ENCODE measurements at regions not wholly inside any gene's neighbourhood (a gene's known extent, or its start where the extent isn't known, plus 50 kb on each side); places are given as distances from the start of the nearest gene placed in this dataset.
"Not testable (repeated sequence)": the region's sequence is repeated elsewhere in the genome, so short reads cannot be mapped to it uniquely, and the experiment has no call there.

DNA sequence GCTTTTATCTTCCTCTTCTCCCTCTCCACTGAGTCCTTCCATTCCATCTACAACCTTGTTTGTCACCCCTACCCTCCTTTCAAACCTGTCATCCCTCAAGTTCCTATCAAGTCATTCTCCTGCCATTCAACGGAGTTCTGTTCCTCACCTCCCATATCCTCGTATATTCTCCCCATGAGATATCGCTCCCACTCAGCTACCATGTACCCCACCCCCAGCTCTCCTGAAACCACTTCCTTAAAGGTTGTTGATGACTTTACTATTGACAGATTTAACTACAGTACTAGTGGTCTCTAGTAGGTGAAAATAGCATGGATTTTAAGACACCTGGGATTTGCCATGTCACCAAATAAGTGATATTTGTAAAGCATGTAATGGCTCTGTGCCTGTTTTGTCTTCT, 107.4 kb upstream of the BARHL2 start:
- DNase-seq (ENCODE audit: low read depth) = no peak

- DNase-seq (ENCODE audit: low read depth) = no peak
Observed at GRCh38 chr1:90823686-90824085, 106.6 kb upstream of the BARHL2 start.

DNA sequence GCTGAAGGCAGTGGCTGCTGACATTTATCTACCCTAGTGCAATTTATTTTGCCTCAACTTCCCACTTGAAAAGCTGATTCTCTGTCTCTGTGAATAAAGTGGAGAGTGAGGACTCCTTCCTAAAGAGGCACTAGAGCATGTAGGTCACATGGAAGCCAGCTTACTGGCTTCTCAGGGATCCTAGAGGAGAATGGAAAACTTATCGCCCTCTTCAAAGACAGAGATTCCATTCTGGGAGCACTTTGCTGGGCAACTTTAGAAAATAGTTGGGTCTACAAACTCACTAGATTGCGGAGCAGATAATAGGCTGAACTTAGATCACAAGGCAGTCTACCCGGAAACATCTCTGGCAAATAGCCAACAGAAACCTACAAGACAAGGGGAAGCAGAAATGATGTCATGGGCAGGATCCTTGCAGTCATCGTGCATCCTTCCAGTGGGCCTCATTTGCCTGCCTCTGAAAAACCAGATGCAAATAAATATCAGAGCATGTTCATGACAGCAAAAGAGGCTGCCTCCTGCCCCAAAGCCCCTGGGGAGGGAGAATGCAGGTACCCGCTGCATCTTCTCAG, 104.8 kb upstream of the BARHL2 start:
- DNase-seq (ENCODE audit: low read depth) = no peak

DNA sequence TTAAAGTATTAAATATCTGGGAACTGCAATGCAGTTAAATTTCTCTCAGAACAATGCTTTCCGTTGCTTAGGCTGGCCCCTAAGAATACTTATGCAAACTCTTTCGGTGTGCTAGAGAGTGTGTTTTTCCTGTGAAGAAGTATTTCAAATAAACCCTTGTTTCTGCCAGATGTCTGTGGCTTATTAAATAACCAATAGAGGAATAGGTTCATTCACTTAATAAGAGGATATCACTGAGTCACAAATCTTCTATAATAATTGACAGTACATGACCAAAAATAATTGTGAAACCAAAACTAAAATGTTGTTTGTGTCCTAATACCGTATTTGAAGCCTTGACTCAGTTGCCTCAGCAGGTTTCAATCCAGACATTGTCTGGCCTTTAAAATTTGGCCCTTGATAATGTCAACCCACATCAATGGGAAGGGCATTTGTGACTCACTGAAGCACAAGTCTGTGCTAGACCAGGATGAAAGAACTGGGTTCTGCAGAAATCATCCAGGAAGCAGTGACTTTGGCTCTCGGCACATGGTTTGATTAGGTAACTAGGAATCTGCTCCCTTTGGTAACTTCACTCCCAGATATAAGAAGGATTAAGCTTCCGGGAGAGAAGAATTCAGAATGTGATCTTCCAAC, 104.2 kb upstream of the BARHL2 start:
- DNase-seq (ENCODE audit: low read depth) = no peak

DNA sequence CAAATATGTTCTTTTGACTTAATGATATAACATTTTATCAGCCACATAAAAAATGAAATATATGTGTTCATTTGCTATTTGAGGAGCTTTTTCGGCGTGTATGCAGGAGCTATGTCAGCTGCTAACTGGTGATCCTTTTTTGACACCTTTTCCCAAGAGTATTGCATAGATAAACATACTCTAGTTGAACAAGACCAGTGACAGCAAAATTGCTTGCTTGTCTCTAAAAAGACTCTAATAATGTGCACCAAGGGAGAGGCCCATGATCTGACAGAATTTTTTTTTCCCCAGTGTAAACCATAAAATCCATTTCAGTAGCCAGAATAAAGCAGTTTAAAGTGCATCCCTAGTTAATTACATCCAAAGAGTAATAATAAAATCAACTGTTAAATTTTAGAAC, 103.6 kb upstream of the BARHL2 start:
- DNase-seq (ENCODE audit: low read depth) = no peak

DNA sequence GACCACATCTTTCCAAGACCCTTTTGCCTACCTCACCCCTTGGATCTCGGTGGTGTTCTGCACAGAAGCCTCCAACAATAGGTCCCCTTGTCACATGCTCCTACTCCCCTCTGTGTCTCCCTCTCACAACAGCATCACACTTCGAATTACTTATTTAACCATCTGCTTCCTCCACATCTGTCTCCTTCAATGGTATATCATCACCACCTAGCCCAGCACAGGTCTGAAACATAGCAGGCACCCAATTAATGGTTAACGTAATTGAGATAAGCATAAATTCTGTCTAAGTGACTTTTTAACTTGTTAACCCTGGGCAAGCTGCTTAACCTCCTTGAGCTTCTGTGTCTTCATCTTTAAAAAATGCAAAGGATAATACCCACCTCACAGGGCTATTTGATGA, 100.3 kb upstream of the BARHL2 start:
- DNase-seq (ENCODE audit: low read depth) = no peak

GRCh38 chr1:90812237-90812636, 95.1 kb upstream of the BARHL2 start:
- not testable (repeated sequence) for DNase-seq (ENCODE audit: low read depth)

DNA sequence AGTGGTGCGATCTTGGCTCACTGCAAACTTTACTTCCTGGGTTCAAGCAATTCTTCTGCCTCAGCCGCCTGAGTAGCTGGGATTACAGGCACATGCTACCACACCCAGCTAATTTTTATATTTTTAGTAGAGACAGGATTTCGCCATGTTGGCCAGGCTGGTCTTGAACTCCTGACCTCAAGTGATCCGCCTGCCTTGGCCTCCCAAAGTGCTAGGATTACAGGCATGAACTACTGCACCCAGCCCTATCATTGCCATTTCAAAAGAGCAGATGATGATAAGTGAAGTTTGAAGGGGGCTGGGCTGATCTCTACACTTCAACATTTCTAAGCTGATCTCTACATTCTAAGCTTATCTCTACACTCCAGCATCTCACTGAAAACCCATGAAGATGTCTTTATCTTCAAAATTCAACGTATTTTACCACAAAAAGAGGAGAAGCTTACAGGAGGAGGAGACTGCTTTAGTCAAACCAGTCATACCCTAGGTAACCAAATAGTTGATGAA, 94.4 kb upstream of the BARHL2 start:
- not testable (repeated sequence) for DNase-seq (ENCODE audit: low read depth)

DNA sequence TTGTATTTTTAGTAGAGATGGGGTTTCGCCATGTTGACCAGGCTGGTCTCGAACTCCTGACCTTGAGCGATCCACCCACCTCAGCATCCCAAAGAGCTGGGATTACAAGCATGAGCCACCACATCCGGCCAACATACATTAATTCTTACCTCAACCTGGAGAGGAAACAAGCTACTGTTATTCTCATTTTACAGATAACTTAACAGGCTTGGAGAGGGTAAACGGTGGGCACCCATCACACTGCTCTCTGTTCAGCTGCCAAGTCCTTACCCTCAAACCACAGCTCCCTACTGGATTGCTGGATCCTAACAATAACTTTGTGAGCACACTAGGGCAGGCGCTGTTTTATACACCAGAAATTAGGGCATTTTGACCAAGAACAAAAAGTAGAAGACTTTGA, 93.6 kb upstream of the BARHL2 start:
- no peak for DNase-seq (ENCODE audit: low read depth)

- no peak for DNase-seq (ENCODE audit: low read depth)
Observed at GRCh38 chr1:90809996-90810395, 92.9 kb upstream of the BARHL2 start.

DNA sequence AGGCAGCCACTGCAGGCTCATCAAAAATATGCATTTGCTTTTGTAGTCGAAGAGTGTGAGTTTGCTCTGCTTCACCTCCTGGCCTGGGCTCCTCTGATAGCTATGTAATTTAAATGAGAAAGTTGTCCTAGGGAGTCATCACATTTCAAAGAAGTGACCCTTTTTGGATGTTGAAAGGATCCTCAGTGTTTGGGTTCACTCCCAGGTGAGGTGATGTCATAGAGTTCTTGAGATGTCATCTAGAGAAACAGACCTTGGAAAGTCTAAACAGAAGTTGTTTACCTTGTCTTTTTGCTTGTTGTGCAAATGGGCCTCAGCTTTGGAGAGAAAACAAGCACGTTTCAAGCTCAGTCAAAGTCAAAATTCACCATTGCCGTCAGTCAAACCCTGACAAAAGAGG, 92.0 kb upstream of the BARHL2 start:
- DNase-seq (ENCODE audit: low read depth) = no peak

DNA sequence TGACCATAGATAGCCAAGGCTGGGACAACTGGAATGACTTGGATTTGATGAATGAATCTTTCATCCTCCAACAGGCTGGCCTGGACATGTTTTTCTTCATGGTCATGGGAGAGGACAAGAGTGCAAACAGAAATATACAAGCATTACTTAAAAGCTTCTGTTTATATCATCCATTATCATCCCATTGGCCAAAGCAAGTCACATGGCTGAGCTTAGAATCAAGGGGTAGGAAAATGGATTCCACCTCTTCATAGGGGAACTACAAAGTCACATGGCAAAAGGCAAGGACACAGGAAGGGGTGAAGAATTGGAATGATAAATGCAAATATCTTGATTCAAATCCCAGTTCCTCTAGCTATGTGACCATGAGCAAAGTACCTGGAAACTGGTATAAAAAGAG, 90.2 kb upstream of the BARHL2 start:
- no peak for DNase-seq (ENCODE audit: low read depth)

GRCh38 chr1:90802622-90803021, 85.5 kb upstream of the BARHL2 start:
- no peak for DNase-seq (ENCODE audit: low read depth)

DNA sequence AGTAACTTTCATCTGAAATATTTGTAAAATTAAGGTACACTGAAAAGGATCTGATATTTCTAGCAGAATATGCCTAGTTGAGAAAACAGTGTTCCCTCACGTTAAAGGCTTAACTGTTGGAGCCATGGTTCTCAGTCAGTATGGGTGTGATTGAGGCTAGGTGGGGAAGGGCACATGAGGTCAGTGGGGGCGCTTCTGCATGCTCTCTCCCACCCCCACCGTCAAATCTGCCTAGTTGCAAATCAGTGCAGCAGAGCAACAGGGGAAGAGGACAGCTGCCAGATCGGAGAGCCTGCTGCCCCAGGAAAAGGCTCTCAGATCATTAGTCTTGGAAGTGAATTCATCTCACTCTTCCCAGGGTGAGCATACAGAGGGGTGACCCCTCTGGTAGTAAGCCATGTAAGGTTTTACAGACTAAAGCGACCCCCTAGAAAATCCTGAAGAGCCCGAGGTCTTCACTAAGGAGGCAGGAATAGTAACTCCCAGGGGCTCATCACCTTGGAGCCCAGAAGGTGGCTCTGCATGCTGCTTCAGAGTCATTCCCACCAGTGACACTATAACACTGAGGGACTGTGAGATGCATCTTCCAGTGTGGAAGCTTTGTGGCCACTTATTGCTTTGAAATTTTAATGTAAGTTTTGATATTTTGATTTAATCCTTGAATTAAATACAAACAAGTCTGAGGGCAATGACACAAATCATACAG, 83.1 kb upstream of the BARHL2 start:
- peak; percentile 5 for DNase-seq (ENCODE audit: low read depth)

DNA sequence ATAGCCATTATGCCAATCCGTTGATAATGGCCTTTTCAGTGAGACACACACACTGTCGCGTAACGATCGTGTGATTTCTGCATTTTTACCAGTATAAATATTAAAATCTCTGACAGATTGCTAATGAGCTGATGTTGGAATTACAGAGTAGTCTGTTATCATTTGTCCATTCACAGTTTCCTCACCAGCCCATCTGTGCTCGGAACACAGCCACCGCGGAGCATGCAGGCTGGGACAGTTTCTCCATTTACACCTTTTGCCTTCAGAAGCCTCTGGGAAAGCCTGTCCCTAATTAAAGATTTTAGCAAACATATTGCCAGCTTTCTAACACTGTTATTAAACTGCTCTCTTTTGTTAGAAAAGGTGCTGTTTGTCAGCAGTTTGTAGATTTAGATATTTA, 82.2 kb upstream of the BARHL2 start:
- DNase-seq (ENCODE audit: low read depth) = no peak

- DNase-seq (ENCODE audit: low read depth) = no peak
Observed at GRCh38 chr1:90798883-90799282, 81.8 kb upstream of the BARHL2 start.

GRCh38 chr1:90798344-90798743, 81.2 kb upstream of the BARHL2 start:
- no peak for DNase-seq (ENCODE audit: low read depth)

- DNase-seq (ENCODE audit: low read depth) = no peak
Observed at GRCh38 chr1:90795431-90795830, 78.3 kb upstream of the BARHL2 start.

- DNase-seq (ENCODE audit: low read depth) = no peak
Observed at GRCh38 chr1:90786709-90787108, 69.6 kb upstream of the BARHL2 start.

GRCh38 chr1:90784186-90784847, 67.2 kb upstream of the BARHL2 start:
- DNase-seq (ENCODE audit: low read depth) = no peak

DNA sequence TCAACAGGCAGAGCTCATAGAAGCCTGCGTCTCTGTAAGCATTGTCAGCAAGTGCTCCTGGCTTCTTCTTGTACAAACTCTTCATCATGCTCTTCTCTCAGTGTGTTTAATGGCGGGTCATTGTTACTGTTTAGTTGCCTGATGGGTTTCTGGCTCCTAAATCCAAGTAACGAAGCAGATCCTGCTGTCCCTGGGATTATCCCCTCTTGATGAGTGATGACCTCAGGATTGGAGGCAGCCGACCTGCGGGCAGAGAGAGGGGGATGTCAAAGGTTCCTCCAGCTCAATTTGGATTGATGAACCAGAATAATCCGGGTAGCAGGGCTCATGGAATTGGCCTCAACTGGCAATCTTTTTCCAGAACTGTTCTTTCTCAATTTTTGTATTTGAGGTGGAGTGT, 66.1 kb upstream of the BARHL2 start:
- DNase-seq (ENCODE audit: low read depth) = no peak

DNA sequence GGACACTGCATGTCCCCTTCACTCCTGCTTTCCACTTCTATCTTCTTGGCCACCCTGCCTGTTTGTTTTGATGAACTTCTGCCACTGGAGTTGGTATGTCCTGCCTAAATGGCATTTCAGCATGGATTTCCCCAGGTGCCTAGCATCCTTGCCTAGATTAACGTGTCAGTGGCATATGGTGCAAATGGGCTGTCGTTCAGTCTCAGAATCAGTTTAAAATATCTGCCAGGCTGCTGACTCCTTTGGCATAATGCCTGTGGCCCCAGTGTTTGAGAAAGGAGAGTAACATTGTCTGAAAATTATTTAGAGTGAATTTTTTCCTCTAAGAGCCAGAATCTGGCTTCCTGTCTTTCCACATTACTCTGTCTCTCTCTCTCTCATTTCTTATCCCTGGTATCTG, 64.9 kb upstream of the BARHL2 start:
- DNase-seq (ENCODE audit: low read depth) = no peak

DNA sequence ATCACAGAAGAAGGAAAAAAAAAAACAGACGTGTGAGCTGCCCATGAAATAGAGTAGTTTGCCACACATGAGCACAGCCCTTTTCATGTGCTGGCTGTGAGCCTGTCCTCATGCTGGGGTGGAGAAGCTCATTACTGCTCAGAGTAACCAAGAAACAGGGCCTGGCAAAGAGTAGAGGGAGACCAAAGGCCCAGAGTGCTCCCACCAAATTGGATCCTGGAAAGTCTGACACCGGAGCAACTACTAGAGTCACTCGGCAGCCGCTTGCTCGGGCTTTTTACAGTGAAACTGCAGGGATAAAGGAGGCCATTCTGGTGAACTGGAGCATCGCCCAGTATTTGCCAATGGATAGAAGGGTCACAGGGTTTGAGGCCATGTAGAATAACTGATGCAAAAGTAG, 64.4 kb upstream of the BARHL2 start:
- DNase-seq (ENCODE audit: low read depth) = no peak

Measured in EH (cell line).